ENCODE measurements at regions not wholly inside any gene's neighbourhood (a gene's known extent, or its start where the extent isn't known, plus 50 kb on each side); places are given as distances from the start of the nearest gene placed in this dataset.

DNA sequence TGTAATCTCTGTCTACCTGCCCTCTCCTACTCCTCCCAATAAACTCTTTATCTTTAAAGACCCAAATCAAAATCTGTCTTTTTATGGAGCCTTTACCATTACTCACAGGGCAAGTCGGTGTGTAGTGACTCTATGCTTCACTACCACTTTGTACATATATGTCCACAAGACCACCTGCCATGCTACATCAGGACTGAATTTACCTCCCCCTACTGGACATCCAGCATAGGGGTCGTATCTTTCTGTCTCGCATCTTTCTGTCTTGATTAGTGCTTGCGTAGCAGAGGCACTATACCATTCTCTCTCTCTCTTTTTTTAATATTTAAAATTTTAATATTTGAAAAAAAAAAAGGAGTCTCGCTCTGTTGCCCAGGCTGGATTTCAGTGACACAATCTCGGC lies 587.5 kb downstream of the SOX5 start:
- no peaks in the 10 kb centered on the region for H3K79me2 ChIP-seq (ENCODE audit: insufficient read depth, low read length)
- H3K4me1 ChIP-seq (ENCODE audit: insufficient read depth, low read length) = no peaks in the 10 kb centered on the region
- Mint-ChIP-seq H3K27me3 (ENCODE audit: low read depth) (no peaks in the 10 kb centered on the region; the same call in 1 of the 2 replicates), H3K27ac (no peak overlapping the region), H3K9me3 (peaks cover 2 to 8% of the 10 kb centered on the region in 2 experiments), H3K4me3 (no peak overlapping the region), H3K36me3 (ENCODE audit: insufficient read depth in 1 of 3, low read depth in 3 of 3) (peaks cover 0 to 5% (median 0%) of the 10 kb centered on the region in 3 experiments; a peak in 2 of 7 replicates), H3K4me1 (no peaks in the 10 kb centered on the region)
- no peak overlapping the region for H2AK5ac ChIP-seq (ENCODE audit: insufficient read length, low read length)
- no peak overlapping the region for H2BK12ac ChIP-seq (ENCODE audit: insufficient read length, low read depth, low read length)
- H4K8ac ChIP-seq (replicated peaks; ENCODE audit: insufficient read length, low read depth, low read length) = no peak overlapping the region
- no peak overlapping the region for H3K14ac ChIP-seq (ENCODE audit: insufficient read depth, low read length)
- no peaks in the 10 kb centered on the region for H3K79me1 ChIP-seq (ENCODE audit: insufficient read depth, low read depth, low read length, poor library complexity, severe bottlenecking)
- no peaks in the 10 kb centered on the region for H3K27me3 ChIP-seq (ENCODE audit: insufficient read depth, low read length)
- no peak overlapping the region for H3K23ac ChIP-seq (ENCODE audit: insufficient read length, low read depth, low read length)
- H3K9me3 ChIP-seq (ENCODE audit: control insufficient read depth, low read depth, low read length) = no peaks in the 10 kb centered on the region
- H4K91ac ChIP-seq (ENCODE audit: insufficient read length, low read depth, low read length) = no peak overlapping the region
- no peaks in the 10 kb centered on the region for H3K23me2 ChIP-seq (ENCODE audit: insufficient read length, low read depth, low read length, poor library complexity, severe bottlenecking)
- no peak for DNase-seq
- H2BK20ac ChIP-seq (ENCODE audit: low read depth, low read length, poor library complexity, severe bottlenecking) = no peak overlapping the region
- H3K56ac ChIP-seq (ENCODE audit: insufficient read length, low read depth, low read length) = no peak overlapping the region
- no peak overlapping the region for H3K18ac ChIP-seq (ENCODE audit: insufficient read length, low read depth, low read length)
- TF ChIP-seq, protein P1, sequence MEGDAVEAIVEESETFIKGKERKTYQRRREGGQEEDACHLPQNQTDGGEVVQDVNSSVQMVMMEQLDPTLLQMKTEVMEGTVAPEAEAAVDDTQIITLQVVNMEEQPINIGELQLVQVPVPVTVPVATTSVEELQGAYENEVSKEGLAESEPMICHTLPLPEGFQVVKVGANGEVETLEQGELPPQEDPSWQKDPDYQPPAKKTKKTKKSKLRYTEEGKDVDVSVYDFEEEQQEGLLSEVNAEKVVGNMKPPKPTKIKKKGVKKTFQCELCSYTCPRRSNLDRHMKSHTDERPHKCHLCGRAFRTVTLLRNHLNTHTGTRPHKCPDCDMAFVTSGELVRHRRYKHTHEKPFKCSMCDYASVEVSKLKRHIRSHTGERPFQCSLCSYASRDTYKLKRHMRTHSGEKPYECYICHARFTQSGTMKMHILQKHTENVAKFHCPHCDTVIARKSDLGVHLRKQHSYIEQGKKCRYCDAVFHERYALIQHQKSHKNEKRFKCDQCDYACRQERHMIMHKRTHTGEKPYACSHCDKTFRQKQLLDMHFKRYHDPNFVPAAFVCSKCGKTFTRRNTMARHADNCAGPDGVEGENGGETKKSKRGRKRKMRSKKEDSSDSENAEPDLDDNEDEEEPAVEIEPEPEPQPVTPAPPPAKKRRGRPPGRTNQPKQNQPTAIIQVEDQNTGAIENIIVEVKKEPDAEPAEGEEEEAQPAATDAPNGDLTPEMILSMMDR (conservative IDR thresholded peaks at IDR 0.05) = peak; percentile 59
- WGBS (ENCODE audit: extremely low coverage, insufficient read length, low lambda C conversion rate) = no CpG with 5 or more reads among the region's 6 CpGs
- H2BK120ac ChIP-seq (ENCODE audit: low read depth, low read length, poor library complexity, severe bottlenecking) = no peak overlapping the region
- H3K4ac ChIP-seq (ENCODE audit: low read depth, low read length) = no peak overlapping the region
- H3K4me2 ChIP-seq (ENCODE audit: insufficient read depth, insufficient read length, low read length) = no peak overlapping the region
- H4K5ac ChIP-seq (ENCODE audit: insufficient read length, low read depth, low read length) = no peak overlapping the region
- H2AFZ ChIP-seq (ENCODE audit: low read length) = no peak overlapping the region
- no peak overlapping the region for H3K27ac ChIP-seq (ENCODE audit: insufficient read length, low read depth, low read length)
- no peak overlapping the region for H2BK15ac ChIP-seq (ENCODE audit: low read depth, low read length)
- H2BK5ac ChIP-seq (ENCODE audit: insufficient read length, low read length) = no peak overlapping the region
- H4K20me1 ChIP-seq (ENCODE audit: control insufficient read depth, insufficient read depth, insufficient read length) = no peaks in the 10 kb centered on the region
- no peak overlapping the region for H3K9ac ChIP-seq (ENCODE audit: extremely low read depth, insufficient read length, low read length)
- H3T11ph ChIP-seq (ENCODE audit: low read length) = no peak overlapping the region
